Thoracic aorta (tissue), 2 donors: ENCODE measurements at regions not wholly inside any gene's neighbourhood (a gene's known extent, or its start where the extent isn't known, plus 50 kb on each side); places are given as distances from the start of the nearest gene placed in this dataset.
"Not testable (repeated sequence)": the region's sequence is repeated elsewhere in the genome, so short reads cannot be mapped to it uniquely, and the experiment has no call there.

Experiments used
- ATAC-seq: fragments of 150-250 bp; one replicate; pipeline ENCODE4 v1.8.0; 2017; ENCODE audit warnings: low read depth; ENCODE audit not compliant: insufficient number of reproducible peaks, low FRiP score
- DNase-seq: peaks from one replicate; pipeline ENCODE4 v3.0.0-alpha.2; 2020; ENCODE audit warnings: low spot score
- H3K27ac ChIP-seq, 2 donors: fragments of 200-600 bp; sonication (generic); 1 replicate in 1 of 2; 2 replicates in 1 of 2; pipeline ENCODE4 v1.5.1; 2016; ENCODE audit warnings: mild to moderate bottlenecking in 2 of 2, moderate library complexity in 2 of 2
- H3K27me3 ChIP-seq: fragments of 200-600 bp; sonication (generic); replicated peaks from 2 replicates; pipeline ENCODE4 v1.6.0; 2016; ENCODE audit warnings: mild to moderate bottlenecking; ENCODE audit not compliant: insufficient read depth
- H3K36me3 ChIP-seq: fragments of 200-600 bp; sonication (generic); one replicate; pipeline ENCODE4 v1.5.1; 2016
- H3K4me1 ChIP-seq, 2 donors: fragments of 200-600 bp; sonication (generic); 1 replicate in 1 of 2; 2 replicates in 1 of 2; pipeline versions ENCODE4 v1.5.1 to v1.6.0; 2016; ENCODE audit warnings: low read depth in 2 of 2, mild to moderate bottlenecking in 1 of 2; ENCODE audit not compliant: control insufficient read depth in 1 of 2
- H3K4me3 ChIP-seq: fragments of 200-600 bp; sonication (generic); 2 replicates; pipeline ENCODE4 v1.5.1; 2016; ENCODE audit warnings: mild to moderate bottlenecking
- H3K9me3 ChIP-seq: fragments of 200-600 bp; sonication (generic); 2 replicates; pipeline ENCODE4 v1.5.1; 2016
- TF ChIP-seq, protein P1 (sequence below): fragments of 200-600 bp; sonication (generic); IDR thresholded peaks from one replicate; pipeline ENCODE4 v1.5.1; 2019; ENCODE audit warnings: antibody characterized with exemption

DNA sequence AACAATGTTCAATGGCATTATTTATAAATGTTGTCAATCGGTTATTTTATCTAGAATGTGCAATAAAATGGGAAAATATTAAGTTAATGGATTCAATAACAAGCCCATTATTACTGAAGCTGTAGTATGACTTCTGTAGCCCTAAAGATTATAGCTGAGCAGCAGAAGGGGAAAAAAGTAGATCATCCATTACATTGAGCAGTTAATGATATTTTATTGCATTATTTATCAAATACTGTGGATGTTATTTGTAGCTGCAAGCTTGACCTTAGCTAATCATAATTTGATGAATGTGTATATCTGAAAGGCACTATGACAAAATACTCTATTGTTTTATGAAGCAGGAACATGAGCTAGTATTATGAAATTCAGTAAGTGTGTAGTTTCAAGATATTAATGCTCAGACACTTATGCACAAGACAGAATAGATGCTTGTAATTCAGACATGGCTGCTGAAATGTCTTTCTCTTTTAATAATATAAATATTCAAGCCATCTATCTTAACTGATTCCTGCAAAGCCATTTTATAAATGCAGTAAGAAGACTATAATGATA, 131.5 kb upstream of the MGAT4C start:
- TF ChIP-seq, protein P1, sequence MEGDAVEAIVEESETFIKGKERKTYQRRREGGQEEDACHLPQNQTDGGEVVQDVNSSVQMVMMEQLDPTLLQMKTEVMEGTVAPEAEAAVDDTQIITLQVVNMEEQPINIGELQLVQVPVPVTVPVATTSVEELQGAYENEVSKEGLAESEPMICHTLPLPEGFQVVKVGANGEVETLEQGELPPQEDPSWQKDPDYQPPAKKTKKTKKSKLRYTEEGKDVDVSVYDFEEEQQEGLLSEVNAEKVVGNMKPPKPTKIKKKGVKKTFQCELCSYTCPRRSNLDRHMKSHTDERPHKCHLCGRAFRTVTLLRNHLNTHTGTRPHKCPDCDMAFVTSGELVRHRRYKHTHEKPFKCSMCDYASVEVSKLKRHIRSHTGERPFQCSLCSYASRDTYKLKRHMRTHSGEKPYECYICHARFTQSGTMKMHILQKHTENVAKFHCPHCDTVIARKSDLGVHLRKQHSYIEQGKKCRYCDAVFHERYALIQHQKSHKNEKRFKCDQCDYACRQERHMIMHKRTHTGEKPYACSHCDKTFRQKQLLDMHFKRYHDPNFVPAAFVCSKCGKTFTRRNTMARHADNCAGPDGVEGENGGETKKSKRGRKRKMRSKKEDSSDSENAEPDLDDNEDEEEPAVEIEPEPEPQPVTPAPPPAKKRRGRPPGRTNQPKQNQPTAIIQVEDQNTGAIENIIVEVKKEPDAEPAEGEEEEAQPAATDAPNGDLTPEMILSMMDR = no peak
- no peak for ATAC-seq
- Histone ChIP-seq H3K27me3 (no peaks in the 10 kb centered on the region), H3K27ac (no peak overlapping the region), H3K4me3 (no peak overlapping the region), H3K4me1 (no peaks in the 10 kb centered on the region), H3K9me3 (peaks cover 2% of the 10 kb centered on the region), H3K36me3 (no peaks in the 10 kb centered on the region)
- DNase-seq = no peak

GRCh38 chr12:86383759-86384158, 127.6 kb upstream of the MGAT4C start:
- not testable (repeated sequence) for H3K27ac ChIP-seq, H3K4me1 ChIP-seq, H3K36me3 ChIP-seq, DNase-seq, ATAC-seq, H3K27me3 ChIP-seq, H3K4me3 ChIP-seq, H3K9me3 ChIP-seq

GRCh38 chr12:86379337-86379736, 123.1 kb upstream of the MGAT4C start:
- ATAC-seq (no peak), DNase-seq (no peak)
- TF ChIP-seq, protein P1 = no peak
- H3K4me1 ChIP-seq = no peaks in the 10 kb centered on the region
- no peak overlapping the region for H3K27ac ChIP-seq
- no peaks in the 10 kb centered on the region for H3K27me3 ChIP-seq
- no peaks in the 10 kb centered on the region for H3K36me3 ChIP-seq
- H3K4me3 ChIP-seq = no peak overlapping the region
- H3K9me3 ChIP-seq = peaks cover 6% of the 10 kb centered on the region

- H3K4me1 ChIP-seq = no peaks in the 10 kb centered on the region
- H3K9me3 ChIP-seq = no peaks in the 10 kb centered on the region
- no peak for ATAC-seq
- TF ChIP-seq, protein P1 = no peak
- H3K4me3 ChIP-seq = no peak overlapping the region
- DNase-seq = no peak
- no peaks in the 10 kb centered on the region for H3K36me3 ChIP-seq
- no peak overlapping the region for H3K27ac ChIP-seq
- no peaks in the 10 kb centered on the region for H3K27me3 ChIP-seq
Observed at GRCh38 chr12:86376052-86376451, 119.9 kb upstream of the MGAT4C start.

GRCh38 chr12:86373813-86374212, 117.6 kb upstream of the MGAT4C start:
- Histone ChIP-seq H3K9me3 (no peaks in the 10 kb centered on the region), H3K36me3 (no peaks in the 10 kb centered on the region), H3K27ac (no peak overlapping the region), H3K4me1 (no peaks in the 10 kb centered on the region), H3K4me3 (no peak overlapping the region), H3K27me3 (no peaks in the 10 kb centered on the region)
- TF ChIP-seq, protein P1 = no peak
- ATAC-seq (no peak), DNase-seq (no peak)

- ATAC-seq = no peak
- Histone ChIP-seq H3K36me3 (no peaks in the 10 kb centered on the region), H3K27ac (no peak overlapping the region), H3K9me3 (no peaks in the 10 kb centered on the region), H3K4me1 (no peaks in the 10 kb centered on the region), H3K27me3 (no peaks in the 10 kb centered on the region), H3K4me3 (no peak overlapping the region)
- TF ChIP-seq, protein P1 = no peak
- no peak for DNase-seq
Observed at GRCh38 chr12:86367137-86367536, 110.9 kb upstream of the MGAT4C start.
